HL-60 (cell line): ENCODE measurements at regions not wholly inside any gene's neighbourhood (a gene's known extent, or its start where the extent isn't known, plus 50 kb on each side); places are given as distances from the start of the nearest gene placed in this dataset.

Experiments used
- DNase-seq, 2 experiments: peaks; one replicate each; pipeline ENCODE4 v3.0.0-alpha.2; 2010 to 2020; ENCODE audit warnings: low read depth in 1 of 2, low spot score in 1 of 2
- H3K27ac ChIP-seq: fragments of 250-450 bp; sonication (Bioruptor Pico); replicated peaks from 2 replicates; pipeline ENCODE4 v1.5.1; 2020; ENCODE audit warnings: mild to moderate bottlenecking, moderate library complexity
- H3K27me3 ChIP-seq: fragments of 250-450 bp; sonication (Bioruptor Pico); 2 replicates; pipeline ENCODE4 v1.5.1; 2021; ENCODE audit warnings: mild to moderate bottlenecking, moderate library complexity; ENCODE audit not compliant: insufficient read depth, poor library complexity, severe bottlenecking
- H3K4me3 ChIP-seq: replicated peaks from 2 replicates; pipeline ENCODE4 v1.5.1; 2011; ENCODE audit warnings: mild to moderate bottlenecking, control low read depth, low read length; ENCODE audit not compliant: insufficient read depth
- CTCF ChIP-seq: IDR thresholded peaks from one replicate; pipeline ENCODE4 v1.5.1; 2011; ENCODE audit warnings: low read length, control low read depth, inconsistent platforms; ENCODE audit not compliant: insufficient read depth
- GABPA ChIP-seq: IDR thresholded peaks from 2 replicates; pipeline ENCODE4 v1.6.1; 2012; ENCODE audit warnings: low read depth
- POLR2AphosphoS5 ChIP-seq: IDR thresholded peaks from 2 replicates; pipeline ENCODE4 v1.6.1; 2012; ENCODE audit warnings: low read depth
- REST ChIP-seq: IDR thresholded peaks from 2 replicates; pipeline ENCODE4 v1.6.1; 2012; ENCODE audit warnings: low read depth; ENCODE audit not compliant: insufficient replicate concordance
- SPI1 ChIP-seq: IDR thresholded peaks from 2 replicates; pipeline ENCODE4 v1.6.1; 2012; ENCODE audit warnings: low read depth, mild to moderate bottlenecking, borderline replicate concordance

GRCh38 chr3:162810776-162811175, 1314.2 kb downstream of the OTOL1 start:
- no peak for DNase-seq
- Histone ChIP-seq H3K27me3 (no peaks in the 10 kb centered on the region), H3K27ac (no peak overlapping the region), H3K4me3 (no peak overlapping the region)
- TF ChIP-seq CTCF = no peak
- no peak for TF ChIP-seq SPI1
- no peak for TF ChIP-seq REST
- TF ChIP-seq GABPA = no peak
- TF ChIP-seq POLR2AphosphoS5 = no peak

GRCh38 chr3:162842549-162843216, 1346.1 kb downstream of the OTOL1 start:
- no peak overlapping the region for H3K4me3 ChIP-seq
- H3K27ac ChIP-seq = no peak overlapping the region
- no peak for DNase-seq
- TF ChIP-seq CTCF (no peak), POLR2AphosphoS5 (no peak), REST (no peak), GABPA (no peak), SPI1 (no peak)
- H3K27me3 ChIP-seq = no peaks in the 10 kb centered on the region

- H3K4me3 ChIP-seq = no peak overlapping the region
- TF ChIP-seq GABPA (no peak), CTCF (no peak), SPI1 (no peak), REST (no peak), POLR2AphosphoS5 (no peak)
- H3K27ac ChIP-seq = no peak overlapping the region
- no peaks in the 10 kb centered on the region for H3K27me3 ChIP-seq
- no peak for DNase-seq
Measured at GRCh38 chr3:162845918-162846317, 1349.3 kb downstream of the OTOL1 start.
